IMR-90 (cell line): ENCODE measurements at regions not wholly inside any gene's neighbourhood (a gene's known extent, or its start where the extent isn't known, plus 50 kb on each side); places are given as distances from the start of the nearest gene placed in this dataset.

ENCODE experiments used
- ATAC-seq: fragments of 200-7000 bp; cut with Tn5 transposase; 2 replicates; pipeline ENCODE4 v1.9.1; 2020; ENCODE audit warnings: low read depth, mild to moderate bottlenecking, moderate library complexity
- BruUV-seq: library from RNA; stranded (reverse); fragments of 400-500 nt; replicated peaks from 2 replicates; lab custom pipeline; 2021; lab: Mats Ljungman, UMichigan
- CTCF ChIA-PET: fragments of 300-600 bp; formaldehyde crosslinking; extraction: SDS; loops from one replicate; lab custom pipeline; 2021; ENCODE audit warnings: antibody characterized with exemption; lab: Yijun Ruan, JAX
- POLR2A ChIA-PET: fragments of 300-600 bp; sonication (Branson Sonifier 250); formaldehyde crosslinking; loops from one replicate; lab custom pipeline; 2022; ENCODE audit warnings: antibody characterized with exemption; ENCODE audit not compliant: unreplicated experiment; lab: Charles Lee
- DNase-seq: peaks from one replicate; pipeline ENCODE4 v3.0.0; 2013
- H2AFZ ChIP-seq: replicated peaks from 2 replicates; pipeline ENCODE3; 2013; ENCODE audit warnings: low read length, mild to moderate bottlenecking; ENCODE audit not compliant: poor library complexity
- H2AK5ac ChIP-seq: 2 replicates; pipeline ENCODE4 v1.6.1; 2013; ENCODE audit warnings: low read depth, low read length, inconsistent platforms
- H2AK9ac ChIP-seq: replicated peaks from 2 replicates; pipeline ENCODE3; 2013; ENCODE audit warnings: mild to moderate bottlenecking, low read depth, low read length, moderate library complexity; ENCODE audit not compliant: poor library complexity
- H2BK120ac ChIP-seq: 2 replicates; pipeline ENCODE4 v1.6.1; 2013; ENCODE audit warnings: low read depth, low read length, inconsistent platforms
- H2BK15ac ChIP-seq: 3 replicates; pipeline ENCODE4 v1.6.1; 2013; ENCODE audit warnings: low read depth, low read length, inconsistent platforms
- H2BK20ac ChIP-seq: 2 replicates; pipeline ENCODE4 v1.6.1; 2013; ENCODE audit warnings: low read depth, mild to moderate bottlenecking, inconsistent platforms, low read length, moderate library complexity
- H2BK5ac ChIP-seq: 2 replicates; pipeline ENCODE4 v1.6.1; 2013; ENCODE audit warnings: mild to moderate bottlenecking, low read depth, low read length, inconsistent platforms; ENCODE audit not compliant: poor library complexity, severe bottlenecking
- H3K14ac ChIP-seq: replicated peaks from 2 replicates; pipeline ENCODE4 v1.6.1; 2013; ENCODE audit warnings: low read depth, low read length, inconsistent platforms
- H3K18ac ChIP-seq: 2 replicates; pipeline ENCODE4 v1.6.1; 2013; ENCODE audit warnings: low read depth, low read length, control low read depth
- H3K23ac ChIP-seq: 2 replicates; pipeline ENCODE4 v1.6.1; 2013; ENCODE audit warnings: low read depth, low read length, inconsistent platforms
- H3K27ac ChIP-seq: 2 replicates; pipeline ENCODE4 v1.5.1; 2013; ENCODE audit warnings: mild to moderate bottlenecking, control low read depth, low read length; ENCODE audit not compliant: insufficient read depth
- H3K27me3 ChIP-seq: 2 replicates; pipeline ENCODE4 v1.6.1; 2013; ENCODE audit warnings: low read length; ENCODE audit not compliant: control insufficient read depth, insufficient read depth
- H3K36me3 ChIP-seq: 2 replicates; pipeline ENCODE4 v1.6.1; 2013; ENCODE audit warnings: low read length, mixed read lengths; ENCODE audit not compliant: control insufficient read depth, insufficient read depth
- H3K4ac ChIP-seq: 2 replicates; pipeline ENCODE4 v1.6.1; 2013; ENCODE audit warnings: low read depth, low read length, inconsistent platforms
- H3K4me1 ChIP-seq: 2 replicates; pipeline ENCODE4 v1.6.1; 2013; ENCODE audit warnings: low read length, mixed read lengths; ENCODE audit not compliant: control insufficient read depth, insufficient read depth
- H3K4me2 ChIP-seq: 2 replicates; pipeline ENCODE4 v1.6.1; 2013; ENCODE audit warnings: low read depth, mild to moderate bottlenecking, control low read depth, low read length, moderate library complexity
- H3K4me3 ChIP-seq: 2 replicates; pipeline ENCODE4 v1.5.1; 2013; ENCODE audit warnings: low read depth, mild to moderate bottlenecking, control low read depth, low read length, moderate library complexity; ENCODE audit not compliant: insufficient read depth
- H3K56ac ChIP-seq: 2 replicates; pipeline ENCODE4 v1.6.1; 2013; ENCODE audit warnings: low read length, inconsistent platforms; ENCODE audit not compliant: insufficient read depth; ENCODE audit errors: extremely low read depth
- H3K79me1 ChIP-seq, 2 experiments: 2 replicates each; pipeline ENCODE4 v1.6.1; 2013; ENCODE audit warnings: low read length in 2 of 2, inconsistent platforms in 1 of 2, low read depth in 1 of 2
- H3K9ac ChIP-seq: 2 replicates; pipeline ENCODE4 v1.6.1; 2013; ENCODE audit warnings: low read depth, low read length, control low read depth
- H3K9me1 ChIP-seq: 2 replicates; pipeline ENCODE4 v1.6.1; 2013; ENCODE audit warnings: low read length, inconsistent platforms; ENCODE audit not compliant: insufficient read depth
- H3K9me3 ChIP-seq: 2 replicates; pipeline ENCODE4 v1.6.1; 2013; ENCODE audit warnings: low read length; ENCODE audit not compliant: control insufficient read depth, insufficient read depth
- H4K20me1 ChIP-seq: 2 replicates; pipeline ENCODE4 v1.6.1; 2013; ENCODE audit warnings: low read length, inconsistent platforms; ENCODE audit not compliant: insufficient read depth
- H4K5ac ChIP-seq: 2 replicates; pipeline ENCODE4 v1.6.1; 2013; ENCODE audit warnings: mild to moderate bottlenecking, low read depth, low read length, control low read depth
- H4K8ac ChIP-seq, 2 experiments: 2 replicates each; pipeline ENCODE4 v1.6.1; 2013; ENCODE audit warnings: low read depth in 2 of 2, low read length in 2 of 2, control low read depth in 1 of 2, inconsistent platforms in 1 of 2
- H4K91ac ChIP-seq: 2 replicates; pipeline ENCODE4 v1.6.1; 2013; ENCODE audit warnings: low read depth, low read length, inconsistent platforms; ENCODE audit not compliant: insufficient read depth
- CHD1 ChIP-seq: IDR thresholded peaks from 2 replicates; pipeline ENCODE4 v1.6.1; 2012; ENCODE audit warnings: low read depth, low read length, improper control_type of control experiment
- FOS ChIP-seq: fragments of 150-350 bp; IDR thresholded peaks from 2 replicates; pipeline ENCODE4 v1.6.1; 2016; ENCODE audit warnings: low read depth, low read length
- MAFK ChIP-seq: IDR thresholded peaks from 2 replicates; pipeline ENCODE4 v1.6.1; 2012; ENCODE audit warnings: low read depth, low read length, improper control_type of control experiment
- MXI1 ChIP-seq: IDR thresholded peaks from 2 replicates; pipeline ENCODE4 v1.6.1; 2012; ENCODE audit warnings: low read depth, mild to moderate bottlenecking, low read length, moderate library complexity, borderline replicate concordance
- NFE2L2 ChIP-seq: fragments of 150-350 bp; IDR thresholded peaks from 2 replicates; pipeline ENCODE4 v1.6.1; 2016; ENCODE audit warnings: low read depth, mild to moderate bottlenecking, low read length
- RAD21 ChIP-seq: IDR thresholded peaks from 2 replicates; pipeline ENCODE4 v1.6.1; 2012; ENCODE audit warnings: low read length, improper control_type of control experiment
- RCOR1 ChIP-seq: IDR thresholded peaks from 2 replicates; pipeline ENCODE4 v1.6.1; 2012; ENCODE audit warnings: mild to moderate bottlenecking, low read length, improper control_type of control experiment; ENCODE audit not compliant: insufficient replicate concordance
- RFX5 ChIP-seq: IDR thresholded peaks from 2 replicates; pipeline ENCODE4 v1.8.0; 2012; ENCODE audit warnings: low read depth, mild to moderate bottlenecking, low read length, moderate library complexity
- SMC3 ChIP-seq: fragments of 150-350 bp; IDR thresholded peaks from 2 replicates; pipeline ENCODE4 v1.6.1; 2016; ENCODE audit warnings: low read depth, mild to moderate bottlenecking, antibody characterized with exemption, low read length, moderate library complexity
- WGBS, 2 experiments: methylation state at CpG; one replicate each; pipeline versions ENCODE4 v1.1.5 to v1.1.7; 2013; ENCODE audit warnings: missing lambda C conversion rate in 2 of 2; ENCODE audit not compliant: insufficient read length in 1 of 2; ENCODE audit errors: extremely low coverage in 2 of 2; 5-methylcytosine and 5-hydroxymethylcytosine counted together
- dilution Hi-C: fragments of 300-500 bp; cut with HindIII; formaldehyde crosslinking; loops from one replicate; pipeline ENCODE4 v1.14.3; 2018; ENCODE audit warnings: low sequenced_read_pairs; ENCODE audit not compliant: unreplicated experiment
- in situ Hi-C: fragments of 300-500 bp; cut with MboI; formaldehyde crosslinking; loops from 3 replicates; pipeline ENCODE4 v1.14.3; 2019; ENCODE audit warnings: low sequenced_read_pairs, inconsistent platforms, mixed read lengths
- intact Hi-C: fragments of 100-400 bp; cut with micrococcal nuclease; formaldehyde crosslinking; loops from 2 replicates; pipeline ENCODE4 v1.10.0; 2022
- TF ChIP-seq, protein P1 (sequence below): fragments of 150-350 bp; IDR thresholded peaks from 2 replicates; pipeline ENCODE4 v1.6.1; 2016; ENCODE audit warnings: low read depth, mild to moderate bottlenecking, low read length, moderate library complexity, borderline replicate concordance
- TF ChIP-seq, protein P2 (sequence below): conservative IDR thresholded peaks from 2 replicates; pipeline ENCODE4 v1.5.1; 2012; ENCODE audit warnings: mild to moderate bottlenecking, low read depth, low read length, improper control_type of control experiment

DNA sequence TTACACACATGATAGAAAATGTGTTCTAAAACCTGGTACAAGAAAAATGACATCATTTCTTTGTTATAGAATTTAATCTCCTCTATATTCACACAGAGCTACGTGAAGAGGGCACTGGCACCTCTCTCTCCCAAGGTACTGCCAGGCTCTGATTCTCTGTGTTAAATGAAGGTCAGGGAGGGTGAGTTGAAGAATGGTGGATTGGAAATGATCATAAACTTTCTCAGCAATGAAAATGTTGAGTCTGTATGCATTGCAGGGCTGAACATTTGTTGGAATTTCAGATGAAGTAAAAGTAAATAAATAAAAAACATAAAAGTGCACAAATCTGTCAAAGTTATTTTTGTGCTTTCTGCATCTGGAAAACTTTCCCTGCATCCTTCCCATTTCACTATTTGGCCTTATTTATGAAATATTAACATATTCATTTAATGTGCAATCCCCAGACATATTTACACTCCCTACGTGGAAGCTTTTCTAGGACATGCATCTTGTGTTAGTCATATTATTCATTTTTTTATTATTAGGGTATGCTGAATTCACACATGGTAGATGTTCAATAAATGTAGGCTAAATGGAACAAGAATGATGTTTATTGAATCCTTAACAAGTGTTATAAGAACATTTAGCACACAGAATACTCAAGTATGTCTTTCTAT lies 810.3 kb upstream of the CDH8 start:
- dilution Hi-C loops, result no loop called here

More for the DNA sequence above, 810.3 kb upstream of the CDH8 start:
- intact Hi-C loops, result no loop called here
- no peak overlapping the region for H4K91ac ChIP-seq
- H3K18ac ChIP-seq, result no peak overlapping the region
- in situ Hi-C loops, result no loop called here
- no peak overlapping the region for H2AK5ac ChIP-seq
- H2BK20ac ChIP-seq, result no peak overlapping the region
- WGBS, 2 experiments, result no CpG with 5 or more reads among the region's 2 CpGs
- no peak overlapping the region for H3K14ac ChIP-seq
- no peak overlapping the region for H3K27ac ChIP-seq
- H3K23ac ChIP-seq, result no peak overlapping the region
- CTCF ChIA-PET, result no interaction called here
- no peak overlapping the region for H3K9ac ChIP-seq
- POLR2A ChIA-PET, result no interaction called here
- no peaks in the 10 kb centered on the region for H3K79me1 ChIP-seq
- no peak overlapping the region for H3K4ac ChIP-seq
- no peak overlapping the region for H3K4me3 ChIP-seq
- H3K9me3 ChIP-seq, result no peaks in the 10 kb centered on the region; the same call in 1 of the 2 replicates
- no peak overlapping the region for H4K5ac ChIP-seq
- no peak overlapping the region for H2AK9ac ChIP-seq
- no TSS peak for BruUV-seq
- H2BK15ac ChIP-seq, result no peak overlapping the region
- H3K56ac ChIP-seq, result no peak overlapping the region
- H2BK120ac ChIP-seq, result no peak overlapping the region
- H3K9me1 ChIP-seq, result no peaks in the 10 kb centered on the region
- no peak overlapping the region for H4K8ac ChIP-seq
- H3K36me3 ChIP-seq, result no peaks in the 10 kb centered on the region
- ATAC-seq (no peak), DNase-seq (no peak)
- no peak overlapping the region for H2AFZ ChIP-seq
- no peaks in the 10 kb centered on the region for H3K27me3 ChIP-seq
- H4K20me1 ChIP-seq, result no peaks in the 10 kb centered on the region
- no peaks in the 10 kb centered on the region for H3K4me1 ChIP-seq
- H3K4me2 ChIP-seq, result no peak overlapping the region
- no peak overlapping the region for H2BK5ac ChIP-seq
- TF ChIP-seq SMC3, result no peak
- TF ChIP-seq, protein P1, sequence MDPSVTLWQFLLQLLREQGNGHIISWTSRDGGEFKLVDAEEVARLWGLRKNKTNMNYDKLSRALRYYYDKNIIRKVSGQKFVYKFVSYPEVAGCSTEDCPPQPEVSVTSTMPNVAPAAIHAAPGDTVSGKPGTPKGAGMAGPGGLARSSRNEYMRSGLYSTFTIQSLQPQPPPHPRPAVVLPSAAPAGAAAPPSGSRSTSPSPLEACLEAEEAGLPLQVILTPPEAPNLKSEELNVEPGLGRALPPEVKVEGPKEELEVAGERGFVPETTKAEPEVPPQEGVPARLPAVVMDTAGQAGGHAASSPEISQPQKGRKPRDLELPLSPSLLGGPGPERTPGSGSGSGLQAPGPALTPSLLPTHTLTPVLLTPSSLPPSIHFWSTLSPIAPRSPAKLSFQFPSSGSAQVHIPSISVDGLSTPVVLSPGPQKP, result no peak
- TF ChIP-seq NFE2L2, result no peak
- TF ChIP-seq RFX5, result no peak
- TF ChIP-seq MXI1, result no peak
- TF ChIP-seq RCOR1, result no peak
- TF ChIP-seq FOS, result no peak
- TF ChIP-seq RAD21, result no peak
- no peak for TF ChIP-seq MAFK
- TF ChIP-seq, protein P2, sequence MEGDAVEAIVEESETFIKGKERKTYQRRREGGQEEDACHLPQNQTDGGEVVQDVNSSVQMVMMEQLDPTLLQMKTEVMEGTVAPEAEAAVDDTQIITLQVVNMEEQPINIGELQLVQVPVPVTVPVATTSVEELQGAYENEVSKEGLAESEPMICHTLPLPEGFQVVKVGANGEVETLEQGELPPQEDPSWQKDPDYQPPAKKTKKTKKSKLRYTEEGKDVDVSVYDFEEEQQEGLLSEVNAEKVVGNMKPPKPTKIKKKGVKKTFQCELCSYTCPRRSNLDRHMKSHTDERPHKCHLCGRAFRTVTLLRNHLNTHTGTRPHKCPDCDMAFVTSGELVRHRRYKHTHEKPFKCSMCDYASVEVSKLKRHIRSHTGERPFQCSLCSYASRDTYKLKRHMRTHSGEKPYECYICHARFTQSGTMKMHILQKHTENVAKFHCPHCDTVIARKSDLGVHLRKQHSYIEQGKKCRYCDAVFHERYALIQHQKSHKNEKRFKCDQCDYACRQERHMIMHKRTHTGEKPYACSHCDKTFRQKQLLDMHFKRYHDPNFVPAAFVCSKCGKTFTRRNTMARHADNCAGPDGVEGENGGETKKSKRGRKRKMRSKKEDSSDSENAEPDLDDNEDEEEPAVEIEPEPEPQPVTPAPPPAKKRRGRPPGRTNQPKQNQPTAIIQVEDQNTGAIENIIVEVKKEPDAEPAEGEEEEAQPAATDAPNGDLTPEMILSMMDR, result no peak
- no peak for TF ChIP-seq CHD1
